Smooth muscle cell (in vitro differentiated cells): ENCODE measurements at regions not wholly inside any gene's neighbourhood (a gene's known extent, or its start where the extent isn't known, plus 50 kb on each side); places are given as distances from the start of the nearest gene placed in this dataset.

ENCODE experiments used
- DNase-seq: peaks from one replicate; lab custom pipeline; 2025; ENCODE audit not compliant: unreplicated experiment; lab: John Stamatoyannopoulos, UW
- H2AFZ ChIP-seq: fragments of 200-600 bp; sonication (generic); 2 replicates; pipeline ENCODE4 v1.6.0; 2016; ENCODE audit warnings: antibody characterized with exemption, low read depth, mild to moderate bottlenecking
- H3F3A ChIP-seq: fragments of 200-600 bp; sonication (generic); 2 replicates; pipeline ENCODE4 v1.6.0; 2017; ENCODE audit warnings: antibody characterized with exemption, low read depth
- H3K27ac ChIP-seq: fragments of 200-600 bp; sonication (generic); 2 replicates; pipeline ENCODE4 v1.5.1; 2016; ENCODE audit warnings: low read depth, mild to moderate bottlenecking
- H3K27me3 ChIP-seq: fragments of 200-600 bp; sonication (generic); 2 replicates; pipeline ENCODE4 v1.6.1; 2016; ENCODE audit warnings: low read depth, mild to moderate bottlenecking
- H3K36me3 ChIP-seq: fragments of 200-600 bp; sonication (generic); 2 replicates; pipeline ENCODE4 v1.5.1; 2016; ENCODE audit warnings: low read depth
- H3K4me1 ChIP-seq: fragments of 200-600 bp; sonication (generic); 2 replicates; pipeline ENCODE4 v1.5.1; 2016; ENCODE audit warnings: low read depth
- H3K4me2 ChIP-seq: fragments of 200-600 bp; sonication (generic); 2 replicates; pipeline ENCODE4 v1.6.0; 2016; ENCODE audit warnings: mild to moderate bottlenecking
- H3K4me3 ChIP-seq: fragments of 200-600 bp; sonication (generic); 2 replicates; pipeline ENCODE4 v1.5.1; 2016; ENCODE audit warnings: mild to moderate bottlenecking
- H3K79me2 ChIP-seq: fragments of 200-600 bp; sonication (generic); 2 replicates; pipeline ENCODE4 v1.6.0; 2016; ENCODE audit warnings: low read depth, mild to moderate bottlenecking
- H3K9ac ChIP-seq: fragments of 200-600 bp; sonication (generic); 2 replicates; pipeline ENCODE4 v1.6.0; 2016; ENCODE audit warnings: low read depth
- H3K9me3 ChIP-seq: fragments of 200-600 bp; sonication (generic); replicated peaks from 2 replicates; pipeline ENCODE4 v1.5.1; 2016; ENCODE audit warnings: low read depth
- H4K20me1 ChIP-seq: fragments of 200-600 bp; sonication (generic); 2 replicates; pipeline ENCODE4 v1.6.0; 2016; ENCODE audit warnings: low read depth
- WGBS: methylation state at CpG from one replicate; pipeline ENCODE4 v1.1.7; 2016; ENCODE audit warnings: low lambda C conversion rate; 5-methylcytosine and 5-hydroxymethylcytosine counted together
- TF ChIP-seq, protein P1 (sequence below): fragments of 200-600 bp; sonication (generic); IDR thresholded peaks from 2 replicates; pipeline ENCODE4 v1.5.1; 2017; ENCODE audit warnings: borderline replicate concordance, mild to moderate bottlenecking, antibody characterized with exemption; ENCODE audit not compliant: insufficient read depth, poor library complexity, severe bottlenecking

DNA sequence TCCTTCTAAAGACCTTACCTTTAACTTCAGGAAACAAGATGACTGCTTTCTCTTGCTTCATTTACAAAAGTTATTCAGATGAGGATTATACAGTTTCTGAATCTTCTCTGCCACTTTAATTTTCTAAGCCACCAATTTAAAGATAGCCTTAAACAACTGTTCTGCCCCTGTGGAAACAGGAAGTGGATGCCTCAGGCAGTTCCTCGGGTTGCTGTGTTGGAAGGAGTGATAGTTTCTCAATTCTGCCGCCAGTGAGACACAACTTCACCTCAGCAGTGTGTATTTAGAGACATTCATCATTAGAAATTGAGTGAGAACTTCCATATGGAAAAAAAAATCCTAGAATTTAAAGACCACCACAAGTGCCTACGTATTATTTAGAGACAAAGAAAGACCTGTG is 475.1 kb upstream of the WWC1 start:
- Histone ChIP-seq H3K79me2 (no peaks in the 10 kb centered on the region), H2AFZ (no peak overlapping the region), H3K27me3 (no peaks in the 10 kb centered on the region), H3K4me2 (peak overlapping the region; percentile 54), H3F3A (peaks cover 9% of the 10 kb centered on the region), H3K27ac (peak overlapping the region; percentile 52), H4K20me1 (no peaks in the 10 kb centered on the region), H3K36me3 (no peaks in the 10 kb centered on the region), H3K4me3 (no peak overlapping the region), H3K4me1 (peaks cover 21% of the 10 kb centered on the region), H3K9ac (peak overlapping the region; percentile 22), H3K9me3 (no peaks in the 10 kb centered on the region)
- TF ChIP-seq, protein P1, sequence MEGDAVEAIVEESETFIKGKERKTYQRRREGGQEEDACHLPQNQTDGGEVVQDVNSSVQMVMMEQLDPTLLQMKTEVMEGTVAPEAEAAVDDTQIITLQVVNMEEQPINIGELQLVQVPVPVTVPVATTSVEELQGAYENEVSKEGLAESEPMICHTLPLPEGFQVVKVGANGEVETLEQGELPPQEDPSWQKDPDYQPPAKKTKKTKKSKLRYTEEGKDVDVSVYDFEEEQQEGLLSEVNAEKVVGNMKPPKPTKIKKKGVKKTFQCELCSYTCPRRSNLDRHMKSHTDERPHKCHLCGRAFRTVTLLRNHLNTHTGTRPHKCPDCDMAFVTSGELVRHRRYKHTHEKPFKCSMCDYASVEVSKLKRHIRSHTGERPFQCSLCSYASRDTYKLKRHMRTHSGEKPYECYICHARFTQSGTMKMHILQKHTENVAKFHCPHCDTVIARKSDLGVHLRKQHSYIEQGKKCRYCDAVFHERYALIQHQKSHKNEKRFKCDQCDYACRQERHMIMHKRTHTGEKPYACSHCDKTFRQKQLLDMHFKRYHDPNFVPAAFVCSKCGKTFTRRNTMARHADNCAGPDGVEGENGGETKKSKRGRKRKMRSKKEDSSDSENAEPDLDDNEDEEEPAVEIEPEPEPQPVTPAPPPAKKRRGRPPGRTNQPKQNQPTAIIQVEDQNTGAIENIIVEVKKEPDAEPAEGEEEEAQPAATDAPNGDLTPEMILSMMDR: no peak
- 40% methylated on average over 3 of the region's 3 CpGs for WGBS
- DNase-seq: no peak

DNA sequence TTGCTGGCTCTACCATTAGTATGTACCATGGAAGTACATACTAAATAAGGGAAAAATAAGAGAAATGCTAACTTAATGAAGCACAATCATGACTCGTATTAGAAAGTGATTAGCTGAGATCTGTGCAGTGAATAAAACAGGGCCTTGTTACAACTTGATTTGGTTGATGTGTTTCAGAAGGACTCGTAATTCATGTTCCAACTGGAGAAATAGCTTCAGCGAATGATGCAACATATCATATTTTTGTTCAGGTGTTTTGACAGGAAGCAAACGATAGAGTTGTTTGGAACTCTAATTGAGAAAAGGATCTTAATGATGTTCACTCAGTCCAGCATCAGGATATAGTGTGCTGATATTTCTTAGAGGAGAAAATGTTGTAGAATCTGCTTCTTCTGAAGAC is 474.6 kb upstream of the WWC1 start:
- Histone ChIP-seq H3K4me1 (peaks cover 22% of the 10 kb centered on the region), H3K27ac (peak overlapping the region; percentile 52)
- WGBS: 92% methylated on average over 4 of the region's 4 CpGs

DNA sequence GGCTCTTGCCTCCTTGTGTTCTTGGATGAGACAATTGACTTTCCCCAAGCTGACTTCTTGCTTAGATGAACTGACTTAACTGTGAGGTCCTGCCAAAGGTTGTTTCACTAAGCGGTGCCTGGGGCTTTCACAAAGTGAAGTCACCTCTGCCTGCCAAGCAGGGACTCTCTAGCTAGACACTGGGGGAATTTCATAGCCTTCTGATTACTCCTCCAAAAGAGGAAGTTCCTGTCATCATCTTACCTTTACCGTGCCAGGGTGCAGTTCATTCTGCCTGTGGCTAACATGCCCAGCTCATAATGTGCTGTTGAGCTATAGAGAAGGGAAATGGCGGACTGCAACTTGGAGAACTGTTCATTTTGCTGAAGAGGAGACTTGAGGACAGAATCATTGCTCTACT is 472.0 kb upstream of the WWC1 start:
- no peak overlapping the region for H3K4me2 ChIP-seq
- TF ChIP-seq, protein P1: no peak
- H3K9me3 ChIP-seq: no peaks in the 10 kb centered on the region
- no peak overlapping the region for H3K4me3 ChIP-seq
- H3K36me3 ChIP-seq: no peaks in the 10 kb centered on the region
- H3K4me1 ChIP-seq: peaks cover 16% of the 10 kb centered on the region
- H3K27me3 ChIP-seq: no peaks in the 10 kb centered on the region
- DNase-seq: no peak
- peaks cover 9% of the 10 kb centered on the region for H3F3A ChIP-seq
- H3K79me2 ChIP-seq: no peaks in the 10 kb centered on the region
- no peaks in the 10 kb centered on the region for H4K20me1 ChIP-seq
- no peak overlapping the region for H2AFZ ChIP-seq
- H3K9ac ChIP-seq: no peak overlapping the region
- H3K27ac ChIP-seq: no peak overlapping the region
- WGBS: 95% methylated on average over 3 of the region's 3 CpGs

More for the DNA sequence above, 474.6 kb upstream of the WWC1 start:
- H3K27me3 ChIP-seq: no peaks in the 10 kb centered on the region
- TF ChIP-seq, protein P1: no peak
- peak overlapping the region; percentile 54 for H3K4me2 ChIP-seq
- no peaks in the 10 kb centered on the region for H3K79me2 ChIP-seq
- no peaks in the 10 kb centered on the region for H3K36me3 ChIP-seq
- no peak for DNase-seq
- H3K9me3 ChIP-seq: no peaks in the 10 kb centered on the region
- no peak overlapping the region for H2AFZ ChIP-seq
- H4K20me1 ChIP-seq: no peaks in the 10 kb centered on the region
- peak overlapping the region; percentile 22 for H3K9ac ChIP-seq
- H3F3A ChIP-seq: peaks cover 9% of the 10 kb centered on the region
- no peak overlapping the region for H3K4me3 ChIP-seq
